GM23338 (cell line): ENCODE measurements at regions not wholly inside any gene's neighbourhood (a gene's known extent, or its start where the extent isn't known, plus 50 kb on each side); places are given as distances from the start of the nearest gene placed in this dataset.

Experiments
- ATAC-seq: fragments of 200-7000 bp; cut with Tn5 transposase; 3 replicates; pipeline ENCODE4 v1.9.1; 2020
- DNase-seq: peaks from one replicate; pipeline ENCODE4 v3.0.0-alpha.2; 2015; ENCODE audit warnings: low spot score
- H2AFZ ChIP-seq: fragments of 200-600 bp; sonication (generic); 2 replicates; pipeline ENCODE4 v1.8.0; 2016; ENCODE audit warnings: antibody characterized with exemption, mild to moderate bottlenecking, moderate library complexity
- H3F3A ChIP-seq: fragments of 200-600 bp; sonication (generic); replicated peaks from 2 replicates; pipeline ENCODE4 v1.8.0; 2017; ENCODE audit warnings: antibody characterized with exemption, mixed run types, low read depth
- H3K27ac ChIP-seq: fragments of 200-600 bp; sonication (generic); 2 replicates; pipeline ENCODE4 v1.6.1; 2016; ENCODE audit warnings: low read depth
- H3K27me3 ChIP-seq: fragments of 200-600 bp; sonication (generic); 2 replicates; pipeline ENCODE4 v1.8.0; 2016; ENCODE audit warnings: mild to moderate bottlenecking, mixed run types, moderate library complexity; ENCODE audit not compliant: insufficient read depth
- H3K36me3 ChIP-seq: fragments of 200-600 bp; sonication (generic); 2 replicates; pipeline ENCODE4 v1.8.0; 2016; ENCODE audit warnings: mild to moderate bottlenecking; ENCODE audit not compliant: insufficient read depth
- H3K4me1 ChIP-seq: fragments of 200-600 bp; sonication (generic); 2 replicates; pipeline ENCODE4 v1.8.0; 2016; ENCODE audit warnings: mild to moderate bottlenecking, moderate library complexity; ENCODE audit not compliant: insufficient read depth
- H3K4me2 ChIP-seq: fragments of 200-600 bp; sonication (generic); 2 replicates; pipeline ENCODE4 v1.7.1; 2017; ENCODE audit warnings: mixed run types
- H3K4me3 ChIP-seq: fragments of 200-600 bp; sonication (generic); 2 replicates; pipeline ENCODE4 v1.6.1; 2016; ENCODE audit warnings: mixed run types
- H3K79me2 ChIP-seq: fragments of 200-600 bp; sonication (generic); replicated peaks from 2 replicates; pipeline ENCODE4 v1.8.0; 2017; ENCODE audit warnings: mild to moderate bottlenecking; ENCODE audit not compliant: insufficient read depth
- H3K9me2 ChIP-seq: fragments of 200-600 bp; sonication (generic); 2 replicates; pipeline ENCODE4 v1.8.0; 2017; ENCODE audit not compliant: insufficient read depth
- H4K20me1 ChIP-seq: fragments of 200-600 bp; sonication (generic); replicated peaks from 2 replicates; pipeline ENCODE4 v1.8.0; 2017; ENCODE audit warnings: mild to moderate bottlenecking; ENCODE audit not compliant: insufficient read depth
- H3K27ac Mint-ChIP-seq: 2 replicates; pipeline ENCODE4 v1.8.0; 2020; ENCODE audit warnings: inconsistent platforms, mild to moderate bottlenecking, moderate library complexity, mixed read lengths
- H3K27me3 Mint-ChIP-seq: 3 replicates; pipeline ENCODE4 v1.8.0; 2022; ENCODE audit warnings: low read depth, mild to moderate bottlenecking, moderate library complexity, mixed read lengths, inconsistent platforms; ENCODE audit not compliant: insufficient read depth, poor library complexity
- H3K36me3 Mint-ChIP-seq: 3 replicates; pipeline ENCODE4 v1.8.0; 2021; ENCODE audit warnings: low read depth, mild to moderate bottlenecking, inconsistent platforms, moderate library complexity, mixed read lengths
- H3K4me1 Mint-ChIP-seq: 3 replicates; pipeline ENCODE4 v1.8.0; 2020; ENCODE audit warnings: mild to moderate bottlenecking, inconsistent platforms, mixed read lengths
- H3K4me3 Mint-ChIP-seq: 3 replicates; pipeline ENCODE4 v1.8.0; 2021; ENCODE audit warnings: moderate library complexity, mild to moderate bottlenecking, inconsistent platforms, mixed read lengths
- H3K9me3 Mint-ChIP-seq: 3 replicates; pipeline ENCODE4 v1.8.0; 2020; ENCODE audit warnings: moderate library complexity, mild to moderate bottlenecking, inconsistent platforms, mixed read lengths
- CREB1 ChIP-seq: fragments of 250-450 bp; sonication (Bioruptor Pico); IDR thresholded peaks from 2 replicates; pipeline ENCODE4 v1.5.0; 2020; ENCODE audit warnings: low read depth, mild to moderate bottlenecking, moderate library complexity
- CTCF ChIP-seq, 2 experiments: fragments of 200-600 bp in 1 of 2; sonication (generic) in 1 of 2; conservative IDR thresholded peaks; 2 replicates each; pipeline versions ENCODE4 v1.5.1 to v1.6.1; 2016 to 2017; ENCODE audit warnings: antibody characterized with exemption in 2 of 2, low read depth in 2 of 2, mild to moderate bottlenecking in 2 of 2, moderate library complexity in 1 of 2
- ETS1 ChIP-seq: IDR thresholded peaks from 2 replicates; pipeline ENCODE4 v1.6.1; 2016; ENCODE audit warnings: antibody characterized with exemption
- EZH2 ChIP-seq: fragments of 200-600 bp; sonication (generic); IDR thresholded peaks from one replicate; pipeline ENCODE4 v1.8.0; 2017; ENCODE audit warnings: antibody characterized with exemption, mild to moderate bottlenecking, low read depth; ENCODE audit not compliant: unreplicated experiment
- EZH2phosphoT487 ChIP-seq: fragments of 200-600 bp; sonication (generic); IDR thresholded peaks from one replicate; pipeline ENCODE4 v1.8.1; 2018; ENCODE audit warnings: antibody characterized with exemption; ENCODE audit not compliant: unreplicated experiment
- JUNB ChIP-seq: IDR thresholded peaks from one replicate; pipeline ENCODE4 v1.6.1; 2016; ENCODE audit warnings: antibody characterized with exemption; ENCODE audit not compliant: unreplicated experiment
- NANOG ChIP-seq: IDR thresholded peaks from 2 replicates; pipeline ENCODE4 v1.6.1; 2016; ENCODE audit warnings: antibody characterized with exemption, borderline replicate concordance
- POLR2AphosphoS5 ChIP-seq: IDR thresholded peaks from 2 replicates; pipeline ENCODE4 v1.6.1; 2016; ENCODE audit warnings: antibody characterized with exemption, low read depth
- REST ChIP-seq: IDR thresholded peaks from one replicate; pipeline ENCODE4 v1.6.1; 2018; ENCODE audit warnings: antibody characterized with exemption; ENCODE audit not compliant: unreplicated experiment
- STAT1 ChIP-seq: IDR thresholded peaks from one replicate; pipeline ENCODE4 v1.6.1; 2016; ENCODE audit warnings: antibody characterized with exemption; ENCODE audit not compliant: unreplicated experiment
- ZNF114 ChIP-seq: fragments of 250-450 bp; sonication (Bioruptor Pico); IDR thresholded peaks from 2 replicates; pipeline ENCODE4 v1.5.0; 2020; ENCODE audit warnings: mild to moderate bottlenecking, moderate library complexity
- ZNF331 ChIP-seq: fragments of 250-450 bp; sonication (Bioruptor Pico); IDR thresholded peaks from 2 replicates; pipeline ENCODE4 v1.5.0; 2020; ENCODE audit warnings: low read depth, mild to moderate bottlenecking, moderate library complexity
- ZNF462 ChIP-seq: fragments of 250-450 bp; sonication (Bioruptor Pico); IDR thresholded peaks from 2 replicates; pipeline ENCODE4 v1.5.0; 2020; ENCODE audit warnings: mild to moderate bottlenecking, moderate library complexity

GRCh38 chr1:238642231-238642630 is 744.1 kb upstream of the CHRM3 start:
- no peak overlapping the region for H3K4me3 Mint-ChIP-seq
- H3K4me1 Mint-ChIP-seq: peaks cover 10% of the 10 kb centered on the region; the same call in 2 of the 3 replicates
- no peaks in the 10 kb centered on the region; the same call in 1 of the 2 replicates for H3K4me1 ChIP-seq
- no peaks in the 10 kb centered on the region for H3K36me3 Mint-ChIP-seq
- H3K9me2 ChIP-seq: no peaks in the 10 kb centered on the region
- H3K27me3 ChIP-seq: no peaks in the 10 kb centered on the region
- no peaks in the 10 kb centered on the region for H4K20me1 ChIP-seq
- H3K4me3 ChIP-seq: no peak overlapping the region
- DNase-seq: no peak
- no peak overlapping the region for H2AFZ ChIP-seq
- H3K27ac ChIP-seq: 0 out of 2 replicates have a peak overlapping the region, but pooled peaks have one; percentile 55
- H3K36me3 ChIP-seq: no peaks in the 10 kb centered on the region
- no peak overlapping the region for H3K27ac Mint-ChIP-seq
- H3K27me3 Mint-ChIP-seq: no peaks in the 10 kb centered on the region
- no peak for ATAC-seq
- H3K4me2 ChIP-seq: no peak overlapping the region
- H3K9me3 Mint-ChIP-seq: no peaks in the 10 kb centered on the region
- H3F3A ChIP-seq: no peaks in the 10 kb centered on the region
- no peak for TF ChIP-seq ZNF331 (CRISPR knock-in tag)
- TF ChIP-seq CREB1 (CRISPR knock-in tag): no peak
- TF ChIP-seq ZNF114 (CRISPR knock-in tag): no peak
- no peak for TF ChIP-seq EZH2phosphoT487
- no peak for TF ChIP-seq REST
- no peak for TF ChIP-seq POLR2AphosphoS5
- TF ChIP-seq JUNB: no peak
- no peak for TF ChIP-seq EZH2
- no peak for TF ChIP-seq ZNF462 (CRISPR knock-in tag)
- TF ChIP-seq CTCF (conservative IDR thresholded peaks at IDR 0.05; ENCODE audit: low read depth in 2 of 2): no peak
- TF ChIP-seq ETS1: no peak
- TF ChIP-seq STAT1: no peak
- no peak for TF ChIP-seq NANOG
- H3K79me2 ChIP-seq: no peaks in the 10 kb centered on the region
